CD4-positive, alpha-beta memory T cell (primary cell): ENCODE measurements at regions not wholly inside any gene's neighbourhood (a gene's known extent, or its start where the extent isn't known, plus 50 kb on each side); places are given as distances from the start of the nearest gene placed in this dataset.

Source experiments
- CTCF ChIA-PET: fragments of 350-600 bp; sonication (Branson Sonifier 250); formaldehyde crosslinking; loops from one replicate; lab custom pipeline; 2021; ENCODE audit warnings: inconsistent platforms; ENCODE audit not compliant: partially characterized antibody; lab: Charles Lee
- POLR2A ChIA-PET: fragments of 350-600 bp; sonication (Branson Sonifier 250); formaldehyde crosslinking; loops from one replicate; lab custom pipeline; 2021; ENCODE audit not compliant: partially characterized antibody; lab: Charles Lee
- DNase-seq, 5 donors: peaks; one replicate each; pipeline versions ENCODE4 v3.0.0 to v3.0.0-alpha.2; 2020 to 2022; ENCODE audit warnings: mixed read lengths in 1 of 5
- H3K27ac ChIP-seq: one replicate; pipeline ENCODE4 v1.7.0; 2013; ENCODE audit warnings: low read depth, low read length
- H3K27me3 ChIP-seq: 2 replicates; pipeline ENCODE4 v1.7.0; 2013; ENCODE audit warnings: mild to moderate bottlenecking, low read length, moderate library complexity; ENCODE audit not compliant: insufficient read depth
- H3K36me3 ChIP-seq: 2 replicates; pipeline ENCODE4 v1.7.0; 2013; ENCODE audit warnings: mild to moderate bottlenecking, low read length, moderate library complexity; ENCODE audit not compliant: insufficient read depth
- H3K4me1 ChIP-seq: 2 replicates; pipeline ENCODE4 v1.7.0; 2013; ENCODE audit warnings: mild to moderate bottlenecking, low read length, moderate library complexity; ENCODE audit not compliant: insufficient read depth
- H3K4me3 ChIP-seq, 2 donors: one replicate each; pipeline ENCODE4 v1.7.0; 2013; ENCODE audit warnings: low read length in 2 of 2, mild to moderate bottlenecking in 1 of 2
- H3K9me3 ChIP-seq, 2 donors: one replicate each; pipeline ENCODE4 v1.7.0; 2013; ENCODE audit warnings: low read length in 2 of 2, control low read depth in 1 of 2; ENCODE audit not compliant: control insufficient read depth in 1 of 2
- H3K27ac Mint-ChIP-seq, 7 donors: one replicate each; pipeline ENCODE4 v1.8.0; 2020 to 2021; ENCODE audit warnings: mixed read lengths in 7 of 7, mild to moderate bottlenecking in 6 of 7, inconsistent platforms in 3 of 7, moderate library complexity in 3 of 7
- H3K27me3 Mint-ChIP-seq, 2 donors: one replicate each; pipeline ENCODE4 v1.8.0; 2020 to 2021; ENCODE audit warnings: mixed read lengths in 2 of 2
- H3K36me3 Mint-ChIP-seq, 2 donors: one replicate each; pipeline ENCODE4 v1.8.0; 2020 to 2021; ENCODE audit warnings: mixed read lengths in 2 of 2, inconsistent platforms in 1 of 2, mild to moderate bottlenecking in 1 of 2
- H3K4me1 Mint-ChIP-seq, 4 donors: one replicate each; pipeline ENCODE4 v1.8.0; 2020 to 2021; ENCODE audit warnings: mixed read lengths in 4 of 4, mild to moderate bottlenecking in 1 of 4
- H3K4me3 Mint-ChIP-seq, 8 donors: one replicate each; pipeline ENCODE4 v1.8.0; 2020 to 2021; ENCODE audit warnings: mixed read lengths in 8 of 8, mild to moderate bottlenecking in 7 of 8, moderate library complexity in 6 of 8, inconsistent platforms in 3 of 8
- H3K9me3 Mint-ChIP-seq, 8 donors: one replicate each; pipeline ENCODE4 v1.8.0; 2020 to 2021; ENCODE audit warnings: mixed read lengths in 8 of 8, mild to moderate bottlenecking in 5 of 8, inconsistent platforms in 3 of 8, moderate library complexity in 1 of 8
- intact Hi-C: fragments of 100-400 bp; cut with micrococcal nuclease; formaldehyde crosslinking; loops from one replicate; pipeline ENCODE4 v1.15.1; 2023

GRCh38 chr11:86152901-86153300 is 84.0 kb upstream of the PICALM start:
- ChIA-PET CTCF (no interaction called here), POLR2A (interaction anchor here (1.0 kb wide), 1 partner anchor 84 kb away, joined by 3 read pairs; the partner anchor contains the start of gene PICALM)
- H3K4me3 Mint-ChIP-seq, result no peak overlapping the region
- no peaks in the 10 kb centered on the region for H3K9me3 Mint-ChIP-seq
- no peaks in the 10 kb centered on the region for H3K27me3 ChIP-seq
- H3K36me3 ChIP-seq, result no peaks in the 10 kb centered on the region
- H3K27ac Mint-ChIP-seq, result no peak overlapping the region
- H3K27ac ChIP-seq, result no peak overlapping the region
- no peak for DNase-seq
- no peaks in the 10 kb centered on the region for H3K9me3 ChIP-seq
- no peaks in the 10 kb centered on the region for H3K36me3 Mint-ChIP-seq
- no peak overlapping the region for H3K4me3 ChIP-seq
- peaks cover 20% of the 10 kb centered on the region for H3K4me1 ChIP-seq
- intact Hi-C loops, result no loop called here
- peaks cover 7 to 33% (median 17%) of the 10 kb centered on the region in 4 donors for H3K4me1 Mint-ChIP-seq
- H3K27me3 Mint-ChIP-seq, result no peaks in the 10 kb centered on the region

- Mint-ChIP-seq H3K27ac (peak overlapping the region; percentile 1 to 74 (median 51)), H3K27me3 (no peaks in the 10 kb centered on the region), H3K9me3 (no peaks in the 10 kb centered on the region), H3K4me1 (peaks cover 7 to 33% (median 17%) of the 10 kb centered on the region in 4 donors), H3K36me3 (no peaks in the 10 kb centered on the region), H3K4me3 (peak overlapping the region in 7 of 8 donors; percentile 5 to 41 (median 28))
- H3K4me3 ChIP-seq, result no peak overlapping the region
- no peak for DNase-seq
- intact Hi-C loops, result no loop called here
- H3K9me3 ChIP-seq, result no peaks in the 10 kb centered on the region
- H3K4me1 ChIP-seq, result peaks cover 20% of the 10 kb centered on the region
- H3K27me3 ChIP-seq, result no peaks in the 10 kb centered on the region
- H3K36me3 ChIP-seq, result no peaks in the 10 kb centered on the region
- CTCF ChIA-PET, result interaction anchor here (0.6 to 1.6 kb wide), 2 partner anchors 13 to 19 kb away, joined by 3 to 4 read pairs; no protein-coding TSS in a partner anchor
- POLR2A ChIA-PET, result interaction anchor here (0.9 kb wide), 1 partner anchor 12 kb away, joined by 3 read pairs; no protein-coding TSS in a partner anchor
- no peak overlapping the region for H3K27ac ChIP-seq
Observed at GRCh38 chr11:86152006-86152862, 83.3 kb upstream of the PICALM start.

DNA sequence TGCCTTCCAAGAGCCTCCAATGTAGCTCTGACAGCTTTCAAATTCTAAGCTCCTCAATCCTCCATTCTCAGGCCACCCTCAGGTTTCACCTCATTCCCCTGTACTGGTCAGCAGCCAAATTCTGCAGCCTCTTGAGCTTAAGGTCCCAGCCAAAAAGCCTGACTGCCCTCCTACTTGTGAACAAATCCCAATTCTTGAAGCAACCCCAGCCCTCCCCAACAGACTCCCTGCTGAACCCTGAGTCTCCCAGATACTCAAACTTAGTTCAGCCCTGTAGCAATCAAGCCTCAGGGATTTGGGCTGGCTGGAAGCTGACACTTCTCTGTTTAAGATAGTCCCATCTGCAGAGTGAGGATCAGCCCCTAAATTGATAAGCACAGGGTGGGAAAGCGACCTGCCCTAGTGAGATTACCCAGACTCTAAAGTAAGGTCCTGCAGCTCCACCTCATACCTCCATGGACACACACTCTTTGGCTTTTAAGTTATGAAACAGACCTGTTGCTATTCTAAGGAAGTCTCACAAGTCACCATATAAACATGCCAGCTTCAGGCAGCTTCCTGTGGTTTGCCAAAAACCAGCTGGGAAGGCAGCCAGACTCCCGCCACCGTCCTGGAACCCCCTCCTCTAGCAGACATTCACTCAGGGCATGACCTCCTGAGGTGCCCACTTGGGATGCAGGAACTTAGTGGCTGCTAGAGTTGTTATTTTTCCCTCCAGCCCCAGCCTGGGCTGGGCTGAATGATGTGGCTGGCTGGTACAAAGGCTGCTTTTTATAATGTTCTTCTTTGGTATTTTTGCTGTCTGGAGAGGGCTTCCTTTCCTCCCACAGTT is 82.5 kb upstream of the PICALM start:
- H3K36me3 Mint-ChIP-seq, result no peaks in the 10 kb centered on the region
- Histone ChIP-seq H3K4me3 (no peak overlapping the region), H3K36me3 (no peaks in the 10 kb centered on the region), H3K27ac (no peak overlapping the region), H3K27me3 (no peaks in the 10 kb centered on the region), H3K9me3 (no peaks in the 10 kb centered on the region), H3K4me1 (peaks cover 20% of the 10 kb centered on the region)
- peaks cover 7 to 33% (median 17%) of the 10 kb centered on the region in 4 donors for H3K4me1 Mint-ChIP-seq
- intact Hi-C loops, result no loop called here
- H3K9me3 Mint-ChIP-seq, result no peaks in the 10 kb centered on the region
- ChIA-PET CTCF (interaction anchor here (0.6 to 1.6 kb wide), 2 partner anchors 13 to 19 kb away, joined by 3 to 4 read pairs; no protein-coding TSS in a partner anchor), POLR2A (interaction anchor here (0.9 kb wide), 1 partner anchor 13 kb away, joined by 3 read pairs; no protein-coding TSS in a partner anchor)
- H3K27me3 Mint-ChIP-seq, result no peaks in the 10 kb centered on the region
- DNase-seq, result no peak
- peak overlapping the region; percentile 1 to 74 (median 60) for H3K27ac Mint-ChIP-seq
- peak overlapping the region in 6 of 8 donors; percentile 5 to 41 (median 33) for H3K4me3 Mint-ChIP-seq

- Histone ChIP-seq H3K4me1 (peaks cover 20% of the 10 kb centered on the region), H3K36me3 (no peaks in the 10 kb centered on the region), H3K27me3 (no peaks in the 10 kb centered on the region), H3K9me3 (no peaks in the 10 kb centered on the region), H3K27ac (no peak overlapping the region), H3K4me3 (no peak overlapping the region)
- ChIA-PET CTCF (no interaction called here), POLR2A (interaction anchor here (0.9 kb wide), 1 partner anchor 13 kb away, joined by 3 read pairs; no protein-coding TSS in a partner anchor)
- no peak for DNase-seq
- no peaks in the 10 kb centered on the region for H3K27me3 Mint-ChIP-seq
- intact Hi-C loops, result no loop called here
- peaks cover 7 to 33% (median 17%) of the 10 kb centered on the region in 4 donors for H3K4me1 Mint-ChIP-seq
- H3K27ac Mint-ChIP-seq, result peak overlapping the region in 3 of 7 donors; percentile 0 to 60 (median 39)
- no peaks in the 10 kb centered on the region for H3K9me3 Mint-ChIP-seq
- no peaks in the 10 kb centered on the region for H3K36me3 Mint-ChIP-seq
- peak overlapping the region in 1 of 8 donors; percentile 5 for H3K4me3 Mint-ChIP-seq
Observed at GRCh38 chr11:86150847-86151173, 81.9 kb upstream of the PICALM start.

DNA sequence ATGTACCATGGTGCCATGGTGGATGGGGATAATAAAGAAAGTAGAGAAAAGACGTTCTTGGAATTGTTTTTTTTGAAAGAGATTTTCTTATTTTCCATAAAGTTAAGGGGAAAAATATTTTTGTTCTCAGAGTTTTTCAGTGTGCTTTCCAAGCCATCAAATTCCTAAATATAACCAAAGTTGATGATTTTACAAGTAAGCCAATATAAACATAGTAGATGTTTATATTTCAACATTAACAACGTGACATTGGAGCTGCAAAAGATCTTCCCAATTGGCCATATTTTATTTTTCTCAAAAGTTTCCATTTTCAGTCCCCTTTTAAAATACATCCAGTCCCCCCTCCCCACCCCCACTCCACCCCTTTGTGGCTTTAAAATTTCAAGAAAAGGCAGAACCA is 80.9 kb upstream of the PICALM start:
- intact Hi-C loops, result no loop called here
- Histone ChIP-seq H3K36me3 (no peaks in the 10 kb centered on the region), H3K27me3 (no peaks in the 10 kb centered on the region), H3K27ac (no peak overlapping the region), H3K4me3 (no peak overlapping the region), H3K4me1 (peaks cover 23% of the 10 kb centered on the region), H3K9me3 (no peaks in the 10 kb centered on the region)
- Mint-ChIP-seq H3K4me3 (no peak overlapping the region), H3K36me3 (no peaks in the 10 kb centered on the region), H3K9me3 (no peaks in the 10 kb centered on the region), H3K27me3 (no peaks in the 10 kb centered on the region), H3K4me1 (peaks cover 9 to 38% (median 19%) of the 10 kb centered on the region in 4 donors), H3K27ac (no peak overlapping the region)
- no peak for DNase-seq
- POLR2A ChIA-PET, result no interaction called here
- CTCF ChIA-PET, result no interaction called here

DNA sequence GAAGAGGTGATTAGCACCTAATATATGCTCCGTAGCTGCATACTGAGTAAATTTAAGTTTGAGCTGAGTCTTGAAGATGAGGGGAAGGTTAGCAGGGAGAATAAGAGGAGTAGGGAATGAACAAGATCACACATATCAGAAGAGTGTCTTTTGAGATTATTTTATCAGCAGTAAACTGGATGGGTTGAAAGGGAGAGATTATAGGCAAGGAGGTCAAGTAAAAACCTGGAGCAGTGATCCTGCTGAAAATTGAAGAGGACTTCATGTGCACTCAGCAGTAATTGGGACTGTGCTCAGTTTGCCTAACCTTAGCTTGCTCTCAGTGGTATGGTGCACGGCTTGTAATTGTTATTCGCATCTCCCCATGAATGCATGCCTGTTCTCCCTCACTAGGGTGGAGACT is 79.5 kb upstream of the PICALM start:
- DNase-seq, result no peak
- H3K4me3 ChIP-seq, result no peak overlapping the region
- no peaks in the 10 kb centered on the region for H3K36me3 ChIP-seq
- ChIA-PET CTCF (interaction anchor here (0.9 to 1.5 kb wide), 3 partner anchors 11 to 17 kb away, joined by 3 read pairs; no protein-coding TSS in a partner anchor), POLR2A (no interaction called here)
- Mint-ChIP-seq H3K4me1 (peaks cover 15 to 46% (median 29%) of the 10 kb centered on the region in 4 donors), H3K9me3 (no peaks in the 10 kb centered on the region), H3K27me3 (no peaks in the 10 kb centered on the region), H3K4me3 (no peak overlapping the region), H3K27ac (no peak overlapping the region), H3K36me3 (peaks cover 0 to 2% of the 10 kb centered on the region in 2 donors)
- H3K4me1 ChIP-seq, result peaks cover 37% of the 10 kb centered on the region
- H3K27me3 ChIP-seq, result no peaks in the 10 kb centered on the region
- intact Hi-C loops, result no loop called here
- H3K9me3 ChIP-seq, result no peaks in the 10 kb centered on the region
- H3K27ac ChIP-seq, result no peak overlapping the region

DNA sequence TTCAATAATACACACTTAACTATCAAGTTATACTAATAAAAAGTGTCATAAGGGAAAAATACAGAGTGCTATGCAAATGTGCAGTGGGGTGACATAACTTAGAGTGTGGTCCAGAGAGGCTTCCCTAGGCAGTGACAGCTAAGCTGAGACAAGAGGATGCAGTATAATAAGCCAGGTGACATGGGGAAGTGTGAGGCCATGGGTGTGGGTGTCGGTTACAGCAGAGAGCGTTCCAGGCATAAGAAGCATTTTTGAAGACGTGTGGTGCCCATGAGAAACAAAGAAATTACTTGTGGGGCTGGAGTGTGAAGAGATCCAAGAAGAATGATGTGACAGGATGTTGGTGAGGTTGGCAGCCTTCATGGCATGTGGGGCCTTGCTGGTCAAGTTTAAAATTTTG is 78.1 kb upstream of the PICALM start:
- Mint-ChIP-seq H3K27me3 (no peaks in the 10 kb centered on the region), H3K4me1 (peaks cover 15 to 46% (median 33%) of the 10 kb centered on the region in 4 donors), H3K36me3 (peaks cover 0 to 2% of the 10 kb centered on the region in 2 donors), H3K9me3 (no peaks in the 10 kb centered on the region), H3K27ac (no peak overlapping the region), H3K4me3 (no peak overlapping the region)
- Histone ChIP-seq H3K36me3 (no peaks in the 10 kb centered on the region), H3K27ac (no peak overlapping the region), H3K27me3 (no peaks in the 10 kb centered on the region), H3K4me1 (peaks cover 44% of the 10 kb centered on the region), H3K9me3 (no peaks in the 10 kb centered on the region), H3K4me3 (no peak overlapping the region)
- no peak for DNase-seq
- ChIA-PET POLR2A (no interaction called here), CTCF (interaction anchor here (0.9 to 1.5 kb wide), 3 partner anchors 10 to 47 kb away, joined by 3 read pairs; no protein-coding TSS in a partner anchor)
- intact Hi-C loops, result no loop called here
